Upper lobe of left lung (tissue), 4 donors: ENCODE measurements at regions not wholly inside any gene's neighbourhood (a gene's known extent, or its start where the extent isn't known, plus 50 kb on each side); places are given as distances from the start of the nearest gene placed in this dataset.
"Not testable (repeated sequence)": the region's sequence is repeated elsewhere in the genome, so short reads cannot be mapped to it uniquely, and the experiment has no call there.

Source experiments
- CTCF ChIP-seq, 6 experiments: fragments of 450-650 bp in 4 of 6; fragments of 200-600 bp in 2 of 6; sonication (generic) in 2 of 6; IDR thresholded peaks; one replicate each; pipeline ENCODE4 v1.5.1; 2016 to 2019; ENCODE audit warnings: antibody characterized with exemption in 6 of 6
- EP300 ChIP-seq, 4 donors: sonication (generic); formaldehyde crosslinking; IDR thresholded peaks; one replicate each; pipeline ENCODE4 v1.5.1; 2017; ENCODE audit warnings: antibody characterized with exemption in 4 of 4, control low read depth in 2 of 4
- POLR2A ChIP-seq, 4 donors: fragments of 450-650 bp; IDR thresholded peaks; one replicate each; pipeline ENCODE4 v1.5.1; 2016 to 2017; ENCODE audit warnings: antibody characterized with exemption in 4 of 4, mild to moderate bottlenecking in 2 of 4

GRCh38 chr1:143842058-143842457, 129.7 kb downstream of the FAM72C start:
- not testable (repeated sequence) for TF ChIP-seq POLR2A, CTCF, EP300 (IDR thresholded peaks at IDR 0.05)
